ENCODE measurements at regions not wholly inside any gene's neighbourhood (a gene's known extent, or its start where the extent isn't known, plus 50 kb on each side); places are given as distances from the start of the nearest gene placed in this dataset.
"Not testable (repeated sequence)": the region's sequence is repeated elsewhere in the genome, so short reads cannot be mapped to it uniquely, and the experiment has no call there.

GRCh38 chr13:94849254-94849653 lies 136.9 kb upstream of the SOX21 start:
- no peaks in the 10 kb centered on the region for H3K4me1 ChIP-seq
- no peaks in the 10 kb centered on the region for H3K36me3 ChIP-seq
- H3K27me3 ChIP-seq (ENCODE audit: low read depth): no peaks in the 10 kb centered on the region
- no peak overlapping the region for H3K4me3 ChIP-seq
- intact Hi-C loops (cut with micrococcal nuclease): no loop called here
- no peak overlapping the region for H3K27ac ChIP-seq (replicated peaks)
- TF ChIP-seq CTCF (IDR thresholded peaks at IDR 0.05; ENCODE audit: borderline replicate concordance): no peak
- no peaks in the 10 kb centered on the region for H3K9me3 ChIP-seq (replicated peaks)
- DNase-seq: no peak

- Histone ChIP-seq H3K36me3 (no peaks in the 10 kb centered on the region), H3K4me3 (no peak overlapping the region), H3K9me3 (replicated peaks) (peaks cover 11% of the 10 kb centered on the region), H3K27ac (replicated peaks) (no peak overlapping the region), H3K4me1 (no peaks in the 10 kb centered on the region), H3K27me3 (ENCODE audit: low read depth) (no peaks in the 10 kb centered on the region)
- no peak for TF ChIP-seq CTCF (IDR thresholded peaks at IDR 0.05; ENCODE audit: borderline replicate concordance)
- intact Hi-C loops (cut with micrococcal nuclease): no loop called here
- no peak for DNase-seq
Measured at GRCh38 chr13:94842901-94843300, 130.6 kb upstream of the SOX21 start.

- H3K27me3 ChIP-seq (ENCODE audit: low read depth); DNase-seq; H3K36me3 ChIP-seq; H3K27ac ChIP-seq (replicated peaks); H3K4me3 ChIP-seq; intact Hi-C loops (cut with micrococcal nuclease); H3K4me1 ChIP-seq: not testable (repeated sequence)
- peaks cover 11% of the 10 kb centered on the region for H3K9me3 ChIP-seq (replicated peaks)
Measured at GRCh38 chr13:94837056-94837455, 124.7 kb upstream of the SOX21 start.

- no peak overlapping the region for H3K27ac ChIP-seq (replicated peaks)
- DNase-seq: no peak
- TF ChIP-seq CTCF (IDR thresholded peaks at IDR 0.05; ENCODE audit: borderline replicate concordance): no peak
- no peaks in the 10 kb centered on the region for H3K4me1 ChIP-seq
- no peaks in the 10 kb centered on the region for H3K9me3 ChIP-seq (replicated peaks)
- intact Hi-C loops (cut with micrococcal nuclease): no loop called here
- H3K27me3 ChIP-seq (ENCODE audit: low read depth): no peaks in the 10 kb centered on the region
- H3K36me3 ChIP-seq: no peaks in the 10 kb centered on the region
- no peak overlapping the region for H3K4me3 ChIP-seq
Measured at GRCh38 chr13:94829837-94830365, 117.6 kb upstream of the SOX21 start.

- Histone ChIP-seq H3K4me1 (no peaks in the 10 kb centered on the region), H3K4me3 (no peak overlapping the region), H3K27me3 (ENCODE audit: low read depth) (no peaks in the 10 kb centered on the region), H3K27ac (replicated peaks) (no peak overlapping the region), H3K36me3 (no peaks in the 10 kb centered on the region), H3K9me3 (replicated peaks) (no peaks in the 10 kb centered on the region)
- DNase-seq: no peak
- TF ChIP-seq CTCF (IDR thresholded peaks at IDR 0.05; ENCODE audit: borderline replicate concordance): no peak
- intact Hi-C loops (cut with micrococcal nuclease): no loop called here
Measured at GRCh38 chr13:94829185-94829836, 117.0 kb upstream of the SOX21 start.

- no peak for DNase-seq
- intact Hi-C loops (cut with micrococcal nuclease): no loop called here
- H3K9me3 ChIP-seq (replicated peaks): no peaks in the 10 kb centered on the region
Measured at GRCh38 chr13:94827566-94827965, 115.2 kb upstream of the SOX21 start.

More at GRCh38 chr13:94827566-94827965, 115.2 kb upstream of the SOX21 start:
- H3K27ac ChIP-seq (replicated peaks): no peak overlapping the region
- H3K4me3 ChIP-seq: no peak overlapping the region
- no peak for TF ChIP-seq CTCF (IDR thresholded peaks at IDR 0.05; ENCODE audit: borderline replicate concordance)
- no peaks in the 10 kb centered on the region for H3K27me3 ChIP-seq (ENCODE audit: low read depth)
- H3K36me3 ChIP-seq: no peaks in the 10 kb centered on the region
- no peaks in the 10 kb centered on the region for H3K4me1 ChIP-seq
